ENCODE measurements at regions not wholly inside any gene's neighbourhood (a gene's known extent, or its start where the extent isn't known, plus 50 kb on each side); places are given as distances from the start of the nearest gene placed in this dataset.

DNA sequence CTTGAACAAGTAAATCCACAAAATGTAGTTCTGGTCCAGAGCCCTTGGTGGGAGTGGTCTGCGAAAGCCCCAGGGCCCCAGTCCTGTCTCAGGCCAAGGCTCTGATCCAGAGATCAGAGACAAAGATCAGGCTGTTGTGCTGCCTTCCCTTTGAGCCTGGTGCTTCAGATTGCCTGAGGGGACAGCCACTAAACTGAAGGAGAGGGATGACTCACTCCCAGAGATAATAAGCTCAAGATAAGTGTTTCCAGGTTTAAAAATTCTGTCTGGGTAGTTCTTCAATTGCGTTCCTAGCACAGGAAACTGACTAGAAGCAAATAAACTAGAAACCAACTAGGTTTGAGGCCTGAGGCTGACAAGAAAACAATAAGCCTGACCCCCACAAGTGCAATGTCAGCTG is 190.2 kb downstream of the RAMP3 start:
- Histone ChIP-seq H3K56ac (ENCODE audit: extremely low read depth, insufficient read depth, low read length) (no peak overlapping the region), H3K27me3 (ENCODE audit: control insufficient read depth, insufficient read depth, low read length) (no peaks in the 10 kb centered on the region; the same call in none of the 2 replicates), H2AK5ac (ENCODE audit: low read depth, low read length) (no peak overlapping the region), H3K36me3 (ENCODE audit: control insufficient read depth, insufficient read depth, low read length) (no peaks in the 10 kb centered on the region), H3K9me3 (ENCODE audit: control insufficient read depth, insufficient read depth, low read length) (no peaks in the 10 kb centered on the region), H4K20me1 (ENCODE audit: insufficient read depth, low read length) (no peaks in the 10 kb centered on the region), H2AK9ac (replicated peaks; ENCODE audit: low read depth, low read length, poor library complexity) (no peak overlapping the region), H3K18ac (ENCODE audit: low read depth, low read length) (no peak overlapping the region), H4K91ac (ENCODE audit: insufficient read depth, low read depth, low read length) (no peak overlapping the region), H4K5ac (ENCODE audit: low read depth, low read length) (no peak overlapping the region), H3K9ac (ENCODE audit: low read depth, low read length) (no peak overlapping the region), H2BK120ac (ENCODE audit: low read depth, low read length) (no peak overlapping the region), H3K14ac (replicated peaks; ENCODE audit: low read depth, low read length) (no peak overlapping the region), H3K4me2 (ENCODE audit: low read depth, low read length) (no peak overlapping the region), H2BK20ac (ENCODE audit: low read depth, low read length) (no peak overlapping the region), H3K79me1 (ENCODE audit: low read depth in 1 of 2, low read length in 2 of 2) (no peaks in the 10 kb centered on the region), H3K23ac (ENCODE audit: low read depth, low read length) (no peak overlapping the region), H3K4me1 (ENCODE audit: control insufficient read depth, insufficient read depth, low read length) (no peaks in the 10 kb centered on the region), H2AFZ (replicated peaks; ENCODE audit: low read length, poor library complexity) (no peak overlapping the region), H3K27ac (ENCODE audit: insufficient read depth, low read length) (no peak overlapping the region), H2BK15ac (ENCODE audit: low read depth, low read length) (no peak overlapping the region), H3K4me3 (ENCODE audit: insufficient read depth, low read depth, low read length) (no peak overlapping the region), H3K4ac (ENCODE audit: low read depth, low read length) (no peak overlapping the region), H3K9me1 (ENCODE audit: insufficient read depth, low read length) (no peaks in the 10 kb centered on the region), H2BK5ac (ENCODE audit: low read depth, low read length, poor library complexity, severe bottlenecking) (no peak overlapping the region), H4K8ac (ENCODE audit: low read depth in 2 of 2, low read length in 2 of 2) (no peak overlapping the region)
- DNase-seq (peak; percentile 10), ATAC-seq (ENCODE audit: low read depth) (no peak; the same call in 1 of the 2 replicates)
- TF ChIP-seq CHD1 (IDR thresholded peaks at IDR 0.05; ENCODE audit: low read depth, low read length) (no peak), POLR2A (IDR thresholded peaks at IDR 0.05; ENCODE audit: low read depth, low read length) (no peak), RFX5 (IDR thresholded peaks at IDR 0.05; ENCODE audit: low read depth, low read length) (no peak), RAD21 (IDR thresholded peaks at IDR 0.05; ENCODE audit: low read length) (no peak), MAFK (IDR thresholded peaks at IDR 0.05; ENCODE audit: low read depth, low read length) (no peak)
- in situ Hi-C loops (cut with MboI; ENCODE audit: low sequenced_read_pairs) (no loop called here), intact Hi-C loops (cut with micrococcal nuclease) (no loop called here), dilution Hi-C loops (cut with HindIII; ENCODE audit: low sequenced_read_pairs, unreplicated experiment) (no loop called here)
- ChIA-PET CTCF (no interaction called here), POLR2A (ENCODE audit: unreplicated experiment) (no interaction called here)
- 40% methylated on average over 1 of the region's 2 CpGs; no CpG with 5 or more reads in 1 of the 2 experiments for WGBS, 2 experiments (ENCODE audit: extremely low coverage in 2 of 2, insufficient read length in 1 of 2)
- BruUV-seq (replicated peaks) = no TSS peak
